ENCODE measurements at regions not wholly inside any gene's neighbourhood (a gene's known extent, or its start where the extent isn't known, plus 50 kb on each side); places are given as distances from the start of the nearest gene placed in this dataset.

DNA sequence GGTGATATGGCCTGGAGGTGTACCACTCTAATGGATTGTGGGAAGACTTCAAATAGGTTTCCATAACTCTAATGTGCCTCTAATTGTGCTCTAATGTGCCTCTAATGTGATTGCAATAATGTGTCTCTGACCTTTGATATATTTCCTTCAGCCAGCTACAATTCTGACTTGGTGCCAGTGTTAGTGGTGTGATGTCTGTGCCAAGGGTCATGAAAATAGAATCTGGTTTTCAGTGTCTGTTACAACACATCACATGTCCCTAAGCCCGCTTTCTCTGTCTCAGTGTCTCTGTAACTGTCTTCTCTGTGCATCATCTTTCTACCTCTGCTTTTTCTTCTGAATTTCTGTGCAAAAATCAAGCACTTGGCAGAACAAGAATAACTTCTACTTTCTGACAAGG lies 77.2 kb upstream of the ECI2 start (continued):
- TF ChIP-seq ETS1 (IDR thresholded peaks at IDR 0.05) (no peak), EZH2 (IDR thresholded peaks at IDR 0.05; ENCODE audit: low read depth, unreplicated experiment) (no peak), STAT1 (IDR thresholded peaks at IDR 0.05; ENCODE audit: unreplicated experiment) (no peak), ZNF114 (CRISPR knock-in tag; IDR thresholded peaks at IDR 0.05) (no peak), POLR2AphosphoS5 (IDR thresholded peaks at IDR 0.05; ENCODE audit: low read depth) (no peak), CREB1 (CRISPR knock-in tag; IDR thresholded peaks at IDR 0.05; ENCODE audit: low read depth) (no peak)

GRCh38 chr6:4210629-4211419 lies 75.4 kb upstream of the ECI2 start:
- H4K20me1 ChIP-seq (replicated peaks; ENCODE audit: insufficient read depth): no peaks in the 10 kb centered on the region
- no peak overlapping the region for H3K27ac ChIP-seq (ENCODE audit: low read depth)
- no peak overlapping the region for H3K4me2 ChIP-seq
- peak; percentile 86 for DNase-seq (ENCODE audit: low spot score)
- peak; percentile 99 for ATAC-seq
- H3K27ac Mint-ChIP-seq: no peak overlapping the region
- H3K4me3 Mint-ChIP-seq: no peak overlapping the region
- peaks cover 18% of the 10 kb centered on the region for H3K36me3 Mint-ChIP-seq (ENCODE audit: low read depth)
- peaks cover 40% of the 10 kb centered on the region for H3K9me3 Mint-ChIP-seq
- H3K79me2 ChIP-seq (replicated peaks; ENCODE audit: insufficient read depth): no peaks in the 10 kb centered on the region
- peaks cover 3% of the 10 kb centered on the region; the same call in 1 of the 3 replicates for H3K4me1 Mint-ChIP-seq
- TF ChIP-seq, protein P1, sequence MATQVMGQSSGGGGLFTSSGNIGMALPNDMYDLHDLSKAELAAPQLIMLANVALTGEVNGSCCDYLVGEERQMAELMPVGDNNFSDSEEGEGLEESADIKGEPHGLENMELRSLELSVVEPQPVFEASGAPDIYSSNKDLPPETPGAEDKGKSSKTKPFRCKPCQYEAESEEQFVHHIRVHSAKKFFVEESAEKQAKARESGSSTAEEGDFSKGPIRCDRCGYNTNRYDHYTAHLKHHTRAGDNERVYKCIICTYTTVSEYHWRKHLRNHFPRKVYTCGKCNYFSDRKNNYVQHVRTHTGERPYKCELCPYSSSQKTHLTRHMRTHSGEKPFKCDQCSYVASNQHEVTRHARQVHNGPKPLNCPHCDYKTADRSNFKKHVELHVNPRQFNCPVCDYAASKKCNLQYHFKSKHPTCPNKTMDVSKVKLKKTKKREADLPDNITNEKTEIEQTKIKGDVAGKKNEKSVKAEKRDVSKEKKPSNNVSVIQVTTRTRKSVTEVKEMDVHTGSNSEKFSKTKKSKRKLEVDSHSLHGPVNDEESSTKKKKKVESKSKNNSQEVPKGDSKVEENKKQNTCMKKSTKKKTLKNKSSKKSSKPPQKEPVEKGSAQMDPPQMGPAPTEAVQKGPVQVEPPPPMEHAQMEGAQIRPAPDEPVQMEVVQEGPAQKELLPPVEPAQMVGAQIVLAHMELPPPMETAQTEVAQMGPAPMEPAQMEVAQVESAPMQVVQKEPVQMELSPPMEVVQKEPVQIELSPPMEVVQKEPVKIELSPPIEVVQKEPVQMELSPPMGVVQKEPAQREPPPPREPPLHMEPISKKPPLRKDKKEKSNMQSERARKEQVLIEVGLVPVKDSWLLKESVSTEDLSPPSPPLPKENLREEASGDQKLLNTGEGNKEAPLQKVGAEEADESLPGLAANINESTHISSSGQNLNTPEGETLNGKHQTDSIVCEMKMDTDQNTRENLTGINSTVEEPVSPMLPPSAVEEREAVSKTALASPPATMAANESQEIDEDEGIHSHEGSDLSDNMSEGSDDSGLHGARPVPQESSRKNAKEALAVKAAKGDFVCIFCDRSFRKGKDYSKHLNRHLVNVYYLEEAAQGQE (IDR thresholded peaks at IDR 0.05; ENCODE audit: unreplicated experiment): no peak
- no peak for TF ChIP-seq ZNF114 (CRISPR knock-in tag; IDR thresholded peaks at IDR 0.05)
- peak; percentile 80 for TF ChIP-seq CTCF (conservative IDR thresholded peaks at IDR 0.05; ENCODE audit: low read depth in 2 of 2)
- TF ChIP-seq ZNF331 (CRISPR knock-in tag; IDR thresholded peaks at IDR 0.05; ENCODE audit: low read depth): no peak
- no peak for TF ChIP-seq STAT1 (IDR thresholded peaks at IDR 0.05; ENCODE audit: unreplicated experiment)
- TF ChIP-seq EZH2phosphoT487 (IDR thresholded peaks at IDR 0.05; ENCODE audit: unreplicated experiment): no peak
- TF ChIP-seq POLR2AphosphoS5 (IDR thresholded peaks at IDR 0.05; ENCODE audit: low read depth): no peak
- no peaks in the 10 kb centered on the region for H3K9me2 ChIP-seq (ENCODE audit: insufficient read depth)
- H3K4me1 ChIP-seq (ENCODE audit: insufficient read depth): no peaks in the 10 kb centered on the region
- no peaks in the 10 kb centered on the region for H3K27me3 Mint-ChIP-seq (ENCODE audit: insufficient read depth, low read depth, poor library complexity)
- H3K4me3 ChIP-seq: no peak overlapping the region
- no peak overlapping the region for H2AFZ ChIP-seq
- no peaks in the 10 kb centered on the region for H3F3A ChIP-seq (replicated peaks; ENCODE audit: low read depth)
- no peaks in the 10 kb centered on the region for H3K27me3 ChIP-seq (ENCODE audit: insufficient read depth)
- H3K36me3 ChIP-seq (ENCODE audit: insufficient read depth): no peaks in the 10 kb centered on the region; the same call in 1 of the 2 replicates

Data from GM23338 (cell line).